Trophoblast cell (in vitro differentiated cells and primary cell): ENCODE measurements at regions not wholly inside any gene's neighbourhood (a gene's known extent, or its start where the extent isn't known, plus 50 kb on each side); places are given as distances from the start of the nearest gene placed in this dataset.

ENCODE experiments used
- DNase-seq, 2 donors: peaks; one replicate each; pipeline ENCODE4 v3.0.0-alpha.2; 2016
- H2AFZ ChIP-seq: 2 replicates; pipeline ENCODE4 v1.6.1; 2013; ENCODE audit warnings: low read length, moderate library complexity, mild to moderate bottlenecking; ENCODE audit not compliant: insufficient read depth, poor library complexity
- H2AK5ac ChIP-seq: 2 replicates; pipeline ENCODE4 v1.6.1; 2013; ENCODE audit warnings: mild to moderate bottlenecking, low read length
- H2BK120ac ChIP-seq: 2 replicates; pipeline ENCODE4 v1.6.1; 2013; ENCODE audit warnings: low read length, mild to moderate bottlenecking, moderate library complexity; ENCODE audit not compliant: insufficient read depth, poor library complexity
- H2BK12ac ChIP-seq: 2 replicates; pipeline ENCODE4 v1.6.1; 2013; ENCODE audit warnings: mild to moderate bottlenecking, low read length, moderate library complexity
- H2BK5ac ChIP-seq: 2 replicates; pipeline ENCODE4 v1.6.1; 2013; ENCODE audit warnings: low read length, low read depth, moderate library complexity, mild to moderate bottlenecking; ENCODE audit not compliant: poor library complexity
- H3K14ac ChIP-seq: 2 replicates; pipeline ENCODE4 v1.6.1; 2013; ENCODE audit warnings: mild to moderate bottlenecking, low read length
- H3K18ac ChIP-seq: 2 replicates; pipeline ENCODE4 v1.6.1; 2013; ENCODE audit warnings: mild to moderate bottlenecking, low read length
- H3K23ac ChIP-seq: 2 replicates; pipeline ENCODE4 v1.6.1; 2013; ENCODE audit warnings: low read length
- H3K27ac ChIP-seq: 2 replicates; pipeline ENCODE4 v1.5.1; 2013; ENCODE audit warnings: low read depth, mild to moderate bottlenecking, inconsistent platforms, low read length, moderate library complexity
- H3K27me3 ChIP-seq: 2 replicates; pipeline ENCODE4 v1.6.1; 2013; ENCODE audit warnings: inconsistent platforms, mild to moderate bottlenecking, low read length, moderate library complexity; ENCODE audit not compliant: insufficient read depth
- H3K36me3 ChIP-seq, 2 experiments: 1 replicate in 1 of 2; 2 replicates in 1 of 2; pipeline ENCODE4 v1.6.1; 2013; ENCODE audit warnings: low read length in 2 of 2, mild to moderate bottlenecking in 2 of 2, moderate library complexity in 1 of 2; ENCODE audit not compliant: insufficient read depth in 2 of 2, control insufficient read depth in 1 of 2
- H3K4ac ChIP-seq: 2 replicates; pipeline ENCODE4 v1.6.1; 2013; ENCODE audit warnings: low read depth, mild to moderate bottlenecking, low read length, moderate library complexity
- H3K4me1 ChIP-seq, 2 experiments: 1 replicate in 1 of 2; 2 replicates in 1 of 2; pipeline ENCODE4 v1.6.1; 2013; ENCODE audit warnings: low read length in 2 of 2, mild to moderate bottlenecking in 2 of 2, moderate library complexity in 1 of 2; ENCODE audit not compliant: insufficient read depth in 2 of 2, control insufficient read depth in 1 of 2
- H3K4me2 ChIP-seq: 2 replicates; pipeline ENCODE4 v1.6.1; 2013; ENCODE audit warnings: inconsistent platforms, mild to moderate bottlenecking, low read length, moderate library complexity
- H3K4me3 ChIP-seq: 2 replicates; pipeline ENCODE4 v1.5.1; 2013; ENCODE audit warnings: mild to moderate bottlenecking, low read depth, low read length, inconsistent platforms
- H3K79me1 ChIP-seq: one replicate; pipeline ENCODE4 v1.6.1; 2013; ENCODE audit warnings: low read length
- H3K79me2 ChIP-seq: 2 replicates; pipeline ENCODE4 v1.6.1; 2013; ENCODE audit warnings: low read length, mild to moderate bottlenecking; ENCODE audit not compliant: control insufficient read depth, insufficient read depth, poor library complexity
- H3K9ac ChIP-seq: 2 replicates; pipeline ENCODE4 v1.6.1; 2013; ENCODE audit warnings: mild to moderate bottlenecking, low read length
- H3K9me3 ChIP-seq: 2 replicates; pipeline ENCODE4 v1.6.1; 2013; ENCODE audit warnings: low read depth, mild to moderate bottlenecking, control low read depth, inconsistent platforms, low read length; ENCODE audit not compliant: insufficient read depth
- H4K12ac ChIP-seq: 2 replicates; pipeline ENCODE4 v1.6.1; 2013; ENCODE audit warnings: low read depth, mild to moderate bottlenecking, low read length, moderate library complexity
- H4K8ac ChIP-seq: 2 replicates; pipeline ENCODE4 v1.6.1; 2013; ENCODE audit warnings: low read depth, mild to moderate bottlenecking, low read length, moderate library complexity
- H4K91ac ChIP-seq: one replicate; pipeline ENCODE4 v1.6.1; 2013; ENCODE audit warnings: low read depth, mild to moderate bottlenecking, low read length, moderate library complexity
- WGBS: extraction: QIAGEN DNeasy Blood & Tissue Kit; methylation state at CpG from one replicate; pipeline ENCODE4 v1.1.7; 2013; ENCODE audit warnings: missing lambda C conversion rate; ENCODE audit not compliant: insufficient read length, insufficient coverage; ENCODE audit errors: extremely low coverage; 5-methylcytosine and 5-hydroxymethylcytosine counted together

GRCh38 chr4:125016892-125017299 is 297.9 kb upstream of the FAT4 start:
- no peak overlapping the region for H3K27ac ChIP-seq
- DNase-seq, result no peak
- no peak overlapping the region for H2BK12ac ChIP-seq
- no peaks in the 10 kb centered on the region for H3K79me2 ChIP-seq
- no peak overlapping the region for H3K4me2 ChIP-seq
- H3K4me1 ChIP-seq, result peaks cover 0 to 2% of the 10 kb centered on the region in 2 experiments
- H2AFZ ChIP-seq, result no peak overlapping the region
- WGBS, result no CpG with 5 or more reads among the region's 5 CpGs
- no peak overlapping the region for H3K14ac ChIP-seq
- no peak overlapping the region for H4K12ac ChIP-seq
- no peak overlapping the region for H4K8ac ChIP-seq
- H2BK120ac ChIP-seq, result no peak overlapping the region
- H3K9me3 ChIP-seq, result no peaks in the 10 kb centered on the region
- no peaks in the 10 kb centered on the region for H3K27me3 ChIP-seq
- H3K79me1 ChIP-seq, result no peaks in the 10 kb centered on the region
- H3K36me3 ChIP-seq, result peaks cover 0 to 1% of the 10 kb centered on the region in 2 experiments
- no peak overlapping the region for H4K91ac ChIP-seq
- H3K9ac ChIP-seq, result no peak overlapping the region
- H2AK5ac ChIP-seq, result no peak overlapping the region
- no peak overlapping the region for H2BK5ac ChIP-seq
- H3K4ac ChIP-seq, result no peak overlapping the region
- H3K4me3 ChIP-seq, result no peak overlapping the region
- no peak overlapping the region for H3K23ac ChIP-seq
- no peak overlapping the region for H3K18ac ChIP-seq

GRCh38 chr4:125013891-125014290 is 300.9 kb upstream of the FAT4 start:
- H2BK5ac ChIP-seq, result no peak overlapping the region
- H4K91ac ChIP-seq, result no peak overlapping the region
- H3K27ac ChIP-seq, result no peak overlapping the region
- H3K9ac ChIP-seq, result no peak overlapping the region
- no peak overlapping the region for H3K4me3 ChIP-seq
- H2BK12ac ChIP-seq, result no peak overlapping the region
- H3K27me3 ChIP-seq, result no peaks in the 10 kb centered on the region
- H2AK5ac ChIP-seq, result no peak overlapping the region
- no CpG with 5 or more reads among the region's 1 CpG for WGBS
- H4K8ac ChIP-seq, result no peak overlapping the region
- no peak for DNase-seq
- H3K14ac ChIP-seq, result no peak overlapping the region
- no peaks in the 10 kb centered on the region for H3K36me3 ChIP-seq
- no peaks in the 10 kb centered on the region for H3K9me3 ChIP-seq
- H2BK120ac ChIP-seq, result no peak overlapping the region
- no peak overlapping the region for H3K4me2 ChIP-seq
- no peak overlapping the region for H3K4ac ChIP-seq
- H3K79me2 ChIP-seq, result no peaks in the 10 kb centered on the region
- H2AFZ ChIP-seq, result no peak overlapping the region
- H3K4me1 ChIP-seq, result peaks cover 2 to 3% of the 10 kb centered on the region in 2 experiments
- no peak overlapping the region for H3K18ac ChIP-seq
- H4K12ac ChIP-seq, result no peak overlapping the region
- no peaks in the 10 kb centered on the region for H3K79me1 ChIP-seq
- no peak overlapping the region for H3K23ac ChIP-seq

- WGBS, result no CpG with 5 or more reads among the region's 2 CpGs
- Histone ChIP-seq H3K27ac (no peak overlapping the region), H4K91ac (no peak overlapping the region), H3K79me2 (no peaks in the 10 kb centered on the region), H3K14ac (no peak overlapping the region), H3K23ac (no peak overlapping the region), H3K18ac (no peak overlapping the region), H3K4me3 (no peak overlapping the region), H3K4me1 (peaks cover 2 to 3% of the 10 kb centered on the region in 2 experiments), H2AK5ac (no peak overlapping the region), H3K36me3 (no peaks in the 10 kb centered on the region), H2BK5ac (no peak overlapping the region), H2BK12ac (no peak overlapping the region), H4K8ac (no peak overlapping the region), H3K4me2 (no peak overlapping the region), H3K79me1 (no peaks in the 10 kb centered on the region), H3K4ac (no peak overlapping the region), H3K27me3 (no peaks in the 10 kb centered on the region), H3K9ac (no peak overlapping the region), H2AFZ (no peak overlapping the region), H4K12ac (no peak overlapping the region), H2BK120ac (no peak overlapping the region), H3K9me3 (no peaks in the 10 kb centered on the region)
- DNase-seq, result no peak
Measured at GRCh38 chr4:125011646-125012045, 299.1 kb upstream of the ANKRD50 start.

GRCh38 chr4:125010796-125011503 is 298.4 kb upstream of the ANKRD50 start:
- H4K8ac ChIP-seq, result no peak overlapping the region
- no peaks in the 10 kb centered on the region for H3K79me2 ChIP-seq
- no peak overlapping the region for H3K4me2 ChIP-seq
- no peak overlapping the region for H2AFZ ChIP-seq
- no peak overlapping the region for H2BK12ac ChIP-seq
- DNase-seq, result no peak
- H3K9me3 ChIP-seq, result no peaks in the 10 kb centered on the region
- no CpG with 5 or more reads among the region's 7 CpGs for WGBS
- H2AK5ac ChIP-seq, result no peak overlapping the region
- no peak overlapping the region for H3K14ac ChIP-seq
- no peaks in the 10 kb centered on the region for H3K27me3 ChIP-seq
- H4K91ac ChIP-seq, result no peak overlapping the region
- no peak overlapping the region for H2BK5ac ChIP-seq
- no peak overlapping the region for H3K4ac ChIP-seq
- H3K36me3 ChIP-seq, result no peaks in the 10 kb centered on the region
- no peak overlapping the region for H2BK120ac ChIP-seq
- H3K4me3 ChIP-seq, result no peak overlapping the region
- no peak overlapping the region for H3K9ac ChIP-seq
- peaks cover 2 to 3% of the 10 kb centered on the region in 2 experiments for H3K4me1 ChIP-seq
- no peak overlapping the region for H3K23ac ChIP-seq
- no peak overlapping the region for H3K27ac ChIP-seq
- no peak overlapping the region for H4K12ac ChIP-seq
- H3K18ac ChIP-seq, result no peak overlapping the region
- no peaks in the 10 kb centered on the region for H3K79me1 ChIP-seq
